Endothelial cell of umbilical vein (primary cell): ENCODE measurements at regions not wholly inside any gene's neighbourhood (a gene's known extent, or its start where the extent isn't known, plus 50 kb on each side); places are given as distances from the start of the nearest gene placed in this dataset.

Experiments
- BruUV-seq: library from RNA; stranded (reverse); fragments of 400-500 nt; replicated peaks from 2 replicates; lab custom pipeline; 2021; lab: Mats Ljungman, UMichigan
- CTCF ChIA-PET: fragments of 300-600, 350-600 bp; sonication (Branson Sonifier 250); formaldehyde crosslinking; loops from one replicate; lab custom pipeline; 2021; ENCODE audit warnings: antibody characterized with exemption, inconsistent platforms; lab: Charles Lee
- POLR2A ChIA-PET: fragments of 300-600, 350-600 bp; sonication (Branson Sonifier 250); formaldehyde crosslinking; loops from one replicate; lab custom pipeline; 2021; ENCODE audit warnings: antibody characterized with exemption, inconsistent platforms; lab: Charles Lee
- DNase-seq: peaks from one replicate; pipeline ENCODE4 v3.0.0-alpha.2; 2011; ENCODE audit warnings: low read depth, low spot score
- FAIRE-seq: peaks from 2 replicates; lab custom pipeline; 2011; peaks lifted over from hg19 to GRCh38; lab: Jason Lieb, UNC
- H2AFZ ChIP-seq: 2 replicates; pipeline ENCODE4 v1.6.0; 2012; ENCODE audit warnings: low read depth, low read length, control low read depth, inconsistent platforms
- H3K27ac ChIP-seq: 2 replicates; pipeline ENCODE4 v1.5.1; 2011; ENCODE audit warnings: low read depth, mild to moderate bottlenecking, control low read depth, low read length, moderate library complexity; ENCODE audit not compliant: insufficient read depth
- H3K27me3 ChIP-seq, 2 experiments: 2 replicates each; pipeline versions ENCODE4 v1.6.0 to v1.6.1; 2011; ENCODE audit warnings: low read length in 2 of 2, mixed read lengths in 1 of 2; ENCODE audit not compliant: control insufficient read depth in 2 of 2, insufficient read depth in 2 of 2
- H3K36me3 ChIP-seq, 2 experiments: 2 replicates in 1 of 2; 3 replicates in 1 of 2; pipeline ENCODE4 v1.5.1; 2011; ENCODE audit warnings: low read length in 2 of 2, mild to moderate bottlenecking in 1 of 2, moderate library complexity in 1 of 2; ENCODE audit not compliant: control insufficient read depth in 2 of 2, insufficient read depth in 2 of 2; ENCODE audit errors: extremely low read depth in 1 of 2
- H3K4me1 ChIP-seq: 3 replicates; pipeline ENCODE4 v1.5.1; 2011; ENCODE audit warnings: mild to moderate bottlenecking, low read length; ENCODE audit not compliant: control insufficient read depth, insufficient read depth; ENCODE audit errors: extremely low read depth
- H3K4me2 ChIP-seq: 2 replicates; pipeline ENCODE4 v1.6.1; 2011; ENCODE audit warnings: low read length, control low read depth, mixed read lengths; ENCODE audit not compliant: insufficient read depth
- H3K4me3 ChIP-seq, 3 experiments: fragments of 200-600 bp in 1 of 3; sonication (generic), shearing (Covaris generic) in 1 of 3; replicated peaks in 1 of 3; 2 replicates each; pipeline ENCODE4 v1.5.1; 2011 to 2016; ENCODE audit warnings: control low read depth in 3 of 3, low read length in 3 of 3, mild to moderate bottlenecking in 2 of 3, inconsistent platforms in 1 of 3, low read depth in 1 of 3, moderate library complexity in 1 of 3; ENCODE audit not compliant: insufficient read depth in 1 of 3
- H3K79me2 ChIP-seq: 2 replicates; pipeline ENCODE4 v1.6.0; 2012; ENCODE audit warnings: low read length, inconsistent platforms; ENCODE audit not compliant: control insufficient read depth, insufficient read depth
- H3K9ac ChIP-seq: replicated peaks from 2 replicates; pipeline ENCODE3; 2011; ENCODE audit warnings: low read length, control low read depth; ENCODE audit not compliant: insufficient read depth; ENCODE audit errors: extremely low read depth
- H3K9me1 ChIP-seq: replicated peaks from 3 replicates; pipeline ENCODE4 v1.6.0; 2011; ENCODE audit warnings: mild to moderate bottlenecking, low read length; ENCODE audit not compliant: control insufficient read depth, insufficient read depth; ENCODE audit errors: extremely low read depth
- H3K9me3 ChIP-seq: replicated peaks from 2 replicates; pipeline ENCODE4 v1.5.1; 2012; ENCODE audit warnings: low read length, inconsistent platforms; ENCODE audit not compliant: control insufficient read depth, insufficient read depth
- H4K20me1 ChIP-seq: replicated peaks from 2 replicates; pipeline ENCODE3; 2011; ENCODE audit warnings: mild to moderate bottlenecking, low read length; ENCODE audit not compliant: control insufficient read depth, insufficient read depth; ENCODE audit errors: extremely low read depth
- CTCF ChIP-seq, 2 donors: IDR thresholded peaks; 1 replicate in 1 of 2; 2 replicates in 1 of 2; pipeline ENCODE4 v1.5.1; 2011; ENCODE audit warnings: low read length in 2 of 2, mild to moderate bottlenecking in 2 of 2, moderate library complexity in 2 of 2, control low read depth in 1 of 2, inconsistent platforms in 1 of 2, low read depth in 1 of 2; ENCODE audit not compliant: insufficient read depth in 1 of 2; ENCODE audit errors: extremely low read depth in 1 of 2
- EZH2 ChIP-seq: IDR thresholded peaks from 2 replicates; pipeline ENCODE4 v1.6.1; 2012; ENCODE audit warnings: borderline replicate concordance, low read depth, mild to moderate bottlenecking, moderate library complexity, low read length, inconsistent platforms; ENCODE audit not compliant: severe bottlenecking
- FOS ChIP-seq: IDR thresholded peaks from 2 replicates; pipeline ENCODE4 v1.6.1; 2011; ENCODE audit warnings: mild to moderate bottlenecking, low read length, moderate library complexity, borderline replicate concordance; ENCODE audit not compliant: insufficient read depth
- GATA2 ChIP-seq: IDR thresholded peaks from 2 replicates; pipeline ENCODE4 v1.7.0; 2011; ENCODE audit warnings: low read depth, mild to moderate bottlenecking, moderate library complexity, mixed read lengths, low read length; ENCODE audit not compliant: insufficient read length, insufficient read depth
- JUN ChIP-seq: IDR thresholded peaks from 2 replicates; pipeline ENCODE4 v1.6.1; 2011; ENCODE audit warnings: borderline replicate concordance, low read depth; ENCODE audit not compliant: insufficient read length, insufficient read depth
- MYC ChIP-seq: IDR thresholded peaks from one replicate; pipeline ENCODE4 v1.6.1; 2011; ENCODE audit warnings: mild to moderate bottlenecking, low read depth, low read length
- POLR2A ChIP-seq: IDR thresholded peaks from 2 replicates; pipeline ENCODE4 v1.6.1; 2012; ENCODE audit warnings: low read depth, mild to moderate bottlenecking, control low read depth, low read length
- POLR2AphosphoS5 ChIP-seq: IDR thresholded peaks from 2 replicates; pipeline ENCODE4 v1.6.1; 2012; ENCODE audit warnings: low read depth, mild to moderate bottlenecking, control low read depth, low read length, moderate library complexity; ENCODE audit not compliant: insufficient read depth
- dilution Hi-C: fragments of 300-500 bp; cut with MboI; formaldehyde crosslinking; loops from one replicate; pipeline ENCODE4 v1.15.0; 2019; ENCODE audit warnings: low sequenced_read_pairs; ENCODE audit not compliant: extremely low pct_ligation_motif_present
- intact Hi-C: fragments of 100-400 bp; cut with micrococcal nuclease; formaldehyde crosslinking; loops from one replicate; pipeline ENCODE4 v1.10.0; 2022
- TF ChIP-seq, protein P1 (sequence below): IDR thresholded peaks from 2 replicates; pipeline ENCODE4 v1.6.1; 2011; ENCODE audit not compliant: insufficient read depth, insufficient read length

- H3K27ac ChIP-seq: no peak overlapping the region
- no peaks in the 10 kb centered on the region for H3K4me1 ChIP-seq
- H3K79me2 ChIP-seq: no peaks in the 10 kb centered on the region
- H3K27me3 ChIP-seq: no peaks in the 10 kb centered on the region
- H3K9me3 ChIP-seq: peaks cover 4% of the 10 kb centered on the region
- FAIRE-seq (no peak), DNase-seq (no peak)
- intact Hi-C loops: no loop called here
- H2AFZ ChIP-seq: no peak overlapping the region
- POLR2A ChIA-PET: no interaction called here
- H4K20me1 ChIP-seq: no peaks in the 10 kb centered on the region
- CTCF ChIA-PET: no interaction called here
- no peak overlapping the region for H3K9ac ChIP-seq
- dilution Hi-C loops: no loop called here
- H3K36me3 ChIP-seq: no peaks in the 10 kb centered on the region
- no peak overlapping the region for H3K4me2 ChIP-seq
- no peak for TF ChIP-seq CTCF (IDR thresholded peaks at IDR 0.05; ENCODE audit: extremely low read depth in 1 of 2, insufficient read depth in 1 of 2, low read depth in 1 of 2, low read length in 2 of 2)
- TF ChIP-seq EZH2: no peak
- no peak for TF ChIP-seq POLR2A
- H3K4me3 ChIP-seq: no peak overlapping the region
- no TSS peak for BruUV-seq
- no peaks in the 10 kb centered on the region for H3K9me1 ChIP-seq
These were observed 231.3 kb upstream of the SATB1 start for GRCh38 chr3:18656410-18656809.

- Histone ChIP-seq H3K9me3 (peaks cover 4% of the 10 kb centered on the region), H3K36me3 (no peaks in the 10 kb centered on the region), H2AFZ (no peak overlapping the region), H4K20me1 (no peaks in the 10 kb centered on the region), H3K27ac (no peak overlapping the region), H3K27me3 (no peaks in the 10 kb centered on the region), H3K79me2 (no peaks in the 10 kb centered on the region), H3K4me1 (no peaks in the 10 kb centered on the region), H3K4me2 (no peak overlapping the region), H3K9ac (no peak overlapping the region), H3K9me1 (no peaks in the 10 kb centered on the region), H3K4me3 (no peak overlapping the region)
- intact Hi-C loops (no loop called here), dilution Hi-C loops (no loop called here)
- DNase-seq: no peak
- TF ChIP-seq, protein P1, sequence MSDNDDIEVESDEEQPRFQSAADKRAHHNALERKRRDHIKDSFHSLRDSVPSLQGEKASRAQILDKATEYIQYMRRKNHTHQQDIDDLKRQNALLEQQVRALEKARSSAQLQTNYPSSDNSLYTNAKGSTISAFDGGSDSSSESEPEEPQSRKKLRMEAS: no peak
- no peak for TF ChIP-seq POLR2AphosphoS5
- no peak for TF ChIP-seq CTCF (IDR thresholded peaks at IDR 0.05; ENCODE audit: extremely low read depth in 1 of 2, insufficient read depth in 1 of 2, low read depth in 1 of 2, low read length in 2 of 2)
- TF ChIP-seq POLR2A: no peak
- no peak for TF ChIP-seq MYC
- no peak for TF ChIP-seq GATA2
- no peak for TF ChIP-seq EZH2
- no peak for TF ChIP-seq FOS
- no peak for TF ChIP-seq JUN
- CTCF ChIA-PET: no interaction called here
- BruUV-seq: no TSS peak
- no peak for FAIRE-seq
- POLR2A ChIA-PET: no interaction called here
These were observed 230.7 kb upstream of the SATB1 start for GRCh38 chr3:18655827-18656226.
